Astrocyte (in vitro differentiated cells and primary cell): ENCODE measurements at regions not wholly inside any gene's neighbourhood (a gene's known extent, or its start where the extent isn't known, plus 50 kb on each side); places are given as distances from the start of the nearest gene placed in this dataset.

ENCODE experiments used
- DNase-seq: peaks from one replicate; pipeline ENCODE4 v3.0.0-alpha.2; 2010; ENCODE audit warnings: low read depth
- FAIRE-seq: peaks from 2 replicates; lab custom pipeline; 2011; peaks lifted over from hg19 to GRCh38; lab: Jason Lieb, UNC
- H2AFZ ChIP-seq: 2 replicates; pipeline ENCODE4 v1.6.0; 2012; ENCODE audit warnings: low read depth, low read length, inconsistent platforms
- H3K27ac ChIP-seq: 2 replicates; pipeline ENCODE4 v1.5.1; 2011; ENCODE audit warnings: low read depth, low read length, inconsistent platforms
- H3K27me3 ChIP-seq: 2 replicates; pipeline ENCODE4 v1.6.0; 2011; ENCODE audit warnings: low read length, inconsistent platforms; ENCODE audit not compliant: insufficient read depth
- H3K36me3 ChIP-seq: 2 replicates; pipeline ENCODE4 v1.5.1; 2011; ENCODE audit warnings: low read length, inconsistent platforms; ENCODE audit not compliant: insufficient read depth
- H3K4me1 ChIP-seq: 2 replicates; pipeline ENCODE4 v1.5.1; 2011; ENCODE audit warnings: low read length, inconsistent platforms; ENCODE audit not compliant: insufficient read depth
- H3K4me2 ChIP-seq: 2 replicates; pipeline ENCODE4 v1.6.0; 2012; ENCODE audit warnings: low read length, inconsistent platforms
- H3K4me3 ChIP-seq: 2 replicates; pipeline ENCODE4 v1.5.1; 2011; ENCODE audit warnings: low read depth, mild to moderate bottlenecking, low read length, inconsistent platforms; ENCODE audit not compliant: insufficient read depth
- H3K79me2 ChIP-seq: 2 replicates; pipeline ENCODE4 v1.6.0; 2012; ENCODE audit warnings: mild to moderate bottlenecking, low read length, inconsistent platforms; ENCODE audit not compliant: insufficient read depth
- H3K9ac ChIP-seq: 2 replicates; pipeline ENCODE4 v1.6.0; 2012; ENCODE audit warnings: mild to moderate bottlenecking, low read length, inconsistent platforms
- H3K9me3 ChIP-seq: 2 replicates; pipeline ENCODE4 v1.5.1; 2012; ENCODE audit warnings: low read depth, mild to moderate bottlenecking, low read length, inconsistent platforms; ENCODE audit not compliant: insufficient read depth
- H4K20me1 ChIP-seq: 2 replicates; pipeline ENCODE4 v1.6.0; 2012; ENCODE audit warnings: low read length, inconsistent platforms; ENCODE audit not compliant: insufficient read depth
- H3K27ac Mint-ChIP-seq: one replicate; pipeline ENCODE4 v1.8.0; 2021; ENCODE audit warnings: mild to moderate bottlenecking, mixed read lengths; ENCODE audit not compliant: unreplicated experiment
- H3K27me3 Mint-ChIP-seq: one replicate; pipeline ENCODE4 v1.8.0; 2021; ENCODE audit warnings: low read depth, mixed read lengths; ENCODE audit not compliant: unreplicated experiment
- H3K36me3 Mint-ChIP-seq: one replicate; pipeline ENCODE4 v1.8.0; 2021; ENCODE audit warnings: low read depth, mixed read lengths; ENCODE audit not compliant: unreplicated experiment
- H3K4me1 Mint-ChIP-seq: one replicate; pipeline ENCODE4 v1.8.0; 2021; ENCODE audit warnings: low read depth, mixed read lengths; ENCODE audit not compliant: unreplicated experiment
- H3K4me3 Mint-ChIP-seq: one replicate; pipeline ENCODE4 v1.8.0; 2021; ENCODE audit warnings: mild to moderate bottlenecking, moderate library complexity, mixed read lengths; ENCODE audit not compliant: unreplicated experiment
- H3K9me3 Mint-ChIP-seq: one replicate; pipeline ENCODE4 v1.8.0; 2021; ENCODE audit warnings: mild to moderate bottlenecking, mixed read lengths; ENCODE audit not compliant: unreplicated experiment
- CTCF ChIP-seq: IDR thresholded peaks from 2 replicates; pipeline ENCODE4 v1.5.1; 2011; ENCODE audit warnings: low read depth, mild to moderate bottlenecking, inconsistent platforms, low read length, moderate library complexity; ENCODE audit not compliant: insufficient read depth
- EZH2 ChIP-seq: IDR thresholded peaks from 2 replicates; pipeline ENCODE4 v1.6.1; 2012; ENCODE audit warnings: mild to moderate bottlenecking, low read length, inconsistent platforms; ENCODE audit not compliant: insufficient read depth

- FAIRE-seq (no peak), DNase-seq (no peak)
- H3K4me2 ChIP-seq = no peak overlapping the region
- Mint-ChIP-seq H3K9me3 (peaks cover 10% of the 10 kb centered on the region), H3K27me3 (no peaks in the 10 kb centered on the region), H3K27ac (no peak overlapping the region), H3K36me3 (no peaks in the 10 kb centered on the region), H3K4me1 (no peaks in the 10 kb centered on the region), H3K4me3 (no peak overlapping the region)
- H3K36me3 ChIP-seq = no peaks in the 10 kb centered on the region
- H3K79me2 ChIP-seq = no peaks in the 10 kb centered on the region
- no peaks in the 10 kb centered on the region for H3K4me1 ChIP-seq
- no peak overlapping the region for H3K4me3 ChIP-seq
- H3K9me3 ChIP-seq = no peaks in the 10 kb centered on the region
- H2AFZ ChIP-seq = no peak overlapping the region
- H3K9ac ChIP-seq = no peak overlapping the region
- no peaks in the 10 kb centered on the region for H3K27me3 ChIP-seq
- no peaks in the 10 kb centered on the region for H4K20me1 ChIP-seq
- no peak for TF ChIP-seq EZH2
- TF ChIP-seq CTCF = no peak
- no peak overlapping the region for H3K27ac ChIP-seq
Observed at GRCh38 chr12:47553266-47553665, 152.6 kb downstream of the RPAP3 start.

- no peaks in the 10 kb centered on the region for H3K4me1 Mint-ChIP-seq
- TF ChIP-seq EZH2 (no peak), CTCF (no peak)
- peak; percentile 67 for DNase-seq
- H3K79me2 ChIP-seq = no peaks in the 10 kb centered on the region
- no peaks in the 10 kb centered on the region for H3K36me3 Mint-ChIP-seq
- no peak overlapping the region for H3K27ac Mint-ChIP-seq
- no peaks in the 10 kb centered on the region for H3K9me3 ChIP-seq
- H3K4me1 ChIP-seq = no peaks in the 10 kb centered on the region
- H3K4me2 ChIP-seq = no peak overlapping the region
- H3K36me3 ChIP-seq = no peaks in the 10 kb centered on the region
- no peak overlapping the region for H3K4me3 Mint-ChIP-seq
- H3K9ac ChIP-seq = no peak overlapping the region
- H3K27me3 Mint-ChIP-seq = peaks cover 2% of the 10 kb centered on the region
- no peak overlapping the region for H3K4me3 ChIP-seq
- no peak for FAIRE-seq
- H3K27me3 ChIP-seq = no peaks in the 10 kb centered on the region
- peaks cover 10% of the 10 kb centered on the region for H3K9me3 Mint-ChIP-seq
- H3K27ac ChIP-seq = no peak overlapping the region
- no peak overlapping the region for H2AFZ ChIP-seq
- H4K20me1 ChIP-seq = no peaks in the 10 kb centered on the region
Observed at GRCh38 chr12:47551426-47551851, 154.4 kb downstream of the RPAP3 start.

GRCh38 chr12:47549258-47549657 is 156.6 kb downstream of the RPAP3 start:
- FAIRE-seq = no peak
- Histone ChIP-seq H3K79me2 (no peaks in the 10 kb centered on the region), H3K36me3 (no peaks in the 10 kb centered on the region), H3K4me1 (no peaks in the 10 kb centered on the region), H3K4me2 (no peak overlapping the region), H3K9ac (no peak overlapping the region), H3K27me3 (no peaks in the 10 kb centered on the region), H3K4me3 (no peak overlapping the region), H3K27ac (no peak overlapping the region), H2AFZ (no peak overlapping the region), H3K9me3 (no peaks in the 10 kb centered on the region), H4K20me1 (no peaks in the 10 kb centered on the region)
- H3K27ac Mint-ChIP-seq = no peak overlapping the region
- H3K36me3 Mint-ChIP-seq = no peaks in the 10 kb centered on the region
- H3K4me1 Mint-ChIP-seq = no peaks in the 10 kb centered on the region
- H3K27me3 Mint-ChIP-seq = peaks cover 2% of the 10 kb centered on the region
- DNase-seq = no peak
- TF ChIP-seq EZH2 = no peak
- TF ChIP-seq CTCF = no peak
- peaks cover 6% of the 10 kb centered on the region for H3K9me3 Mint-ChIP-seq
- no peak overlapping the region for H3K4me3 Mint-ChIP-seq
